SJSA1 (cell line): ENCODE measurements at regions not wholly inside any gene's neighbourhood (a gene's known extent, or its start where the extent isn't known, plus 50 kb on each side); places are given as distances from the start of the nearest gene placed in this dataset.

Experiments
- DNase-seq, 2 experiments: peaks; one replicate each; pipeline ENCODE4 v3.0.0-alpha.2; 2015 to 2020; ENCODE audit warnings: low spot score in 2 of 2, low read depth in 1 of 2
- H3K27ac ChIP-seq: fragments of 250-450 bp; sonication (Bioruptor Pico); 2 replicates; pipeline ENCODE4 v1.5.1; 2020; ENCODE audit warnings: mild to moderate bottlenecking, moderate library complexity
- H3K27me3 ChIP-seq: fragments of 250-450 bp; sonication (Bioruptor Pico); replicated peaks from 2 replicates; pipeline ENCODE4 v1.5.1; 2020; ENCODE audit warnings: mild to moderate bottlenecking, moderate library complexity
- H3K36me3 ChIP-seq: fragments of 250-450 bp; sonication (Bioruptor Pico); 2 replicates; pipeline ENCODE4 v1.5.1; 2020; ENCODE audit warnings: mild to moderate bottlenecking
- H3K4me1 ChIP-seq: fragments of 250-450 bp; sonication (Bioruptor Pico); replicated peaks from 2 replicates; pipeline ENCODE4 v1.6.1; 2021; ENCODE audit warnings: mild to moderate bottlenecking
- H3K4me3 ChIP-seq: fragments of 250-450 bp; sonication (Bioruptor Pico); 2 replicates; pipeline ENCODE4 v1.5.1; 2020; ENCODE audit warnings: mild to moderate bottlenecking
- H3K9me3 ChIP-seq: fragments of 250-450 bp; sonication (Bioruptor Pico); replicated peaks from 2 replicates; pipeline ENCODE4 v1.5.1; 2020; ENCODE audit warnings: mild to moderate bottlenecking

DNA sequence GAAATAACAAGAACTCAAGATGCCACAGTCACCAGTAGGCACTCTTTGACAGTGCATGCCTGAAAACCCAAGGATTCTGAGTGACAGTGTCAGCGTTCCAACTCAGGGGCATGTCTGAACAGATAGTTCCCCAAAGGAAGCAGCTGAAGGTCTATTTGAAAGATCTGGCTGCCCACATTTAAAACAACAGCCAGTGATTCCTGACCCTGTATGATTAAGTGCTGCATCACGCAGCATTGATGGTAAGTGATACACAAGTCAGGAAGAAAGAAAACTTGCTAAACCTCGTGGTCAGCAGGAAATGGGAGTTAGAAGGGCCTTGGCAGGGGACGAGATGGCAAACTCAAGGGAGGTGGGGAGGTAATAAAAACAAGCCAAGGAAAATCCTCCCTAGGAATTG lies 1013.1 kb downstream of the TYW1 start:
- Histone ChIP-seq H3K9me3 (no peaks in the 10 kb centered on the region; the same call in 1 of the 2 replicates), H3K4me3 (no peak overlapping the region), H3K36me3 (no peaks in the 10 kb centered on the region), H3K27ac (no peak overlapping the region), H3K27me3 (no peaks in the 10 kb centered on the region), H3K4me1 (no peaks in the 10 kb centered on the region)
- no peak for DNase-seq

GRCh38 chr7:68014031-68014736 lies 1017.6 kb downstream of the TYW1 start:
- no peaks in the 10 kb centered on the region for H3K9me3 ChIP-seq
- H3K36me3 ChIP-seq, result no peaks in the 10 kb centered on the region
- no peak overlapping the region for H3K4me3 ChIP-seq
- no peaks in the 10 kb centered on the region for H3K4me1 ChIP-seq
- DNase-seq, result no peak
- H3K27ac ChIP-seq, result no peak overlapping the region
- no peaks in the 10 kb centered on the region for H3K27me3 ChIP-seq

- H3K36me3 ChIP-seq, result no peaks in the 10 kb centered on the region
- no peak for DNase-seq
- no peaks in the 10 kb centered on the region for H3K27me3 ChIP-seq
- no peak overlapping the region for H3K4me3 ChIP-seq
- no peak overlapping the region for H3K27ac ChIP-seq
- no peaks in the 10 kb centered on the region for H3K9me3 ChIP-seq
- no peaks in the 10 kb centered on the region for H3K4me1 ChIP-seq
Observed at GRCh38 chr7:68015122-68015977, 1018.7 kb downstream of the TYW1 start.

DNA sequence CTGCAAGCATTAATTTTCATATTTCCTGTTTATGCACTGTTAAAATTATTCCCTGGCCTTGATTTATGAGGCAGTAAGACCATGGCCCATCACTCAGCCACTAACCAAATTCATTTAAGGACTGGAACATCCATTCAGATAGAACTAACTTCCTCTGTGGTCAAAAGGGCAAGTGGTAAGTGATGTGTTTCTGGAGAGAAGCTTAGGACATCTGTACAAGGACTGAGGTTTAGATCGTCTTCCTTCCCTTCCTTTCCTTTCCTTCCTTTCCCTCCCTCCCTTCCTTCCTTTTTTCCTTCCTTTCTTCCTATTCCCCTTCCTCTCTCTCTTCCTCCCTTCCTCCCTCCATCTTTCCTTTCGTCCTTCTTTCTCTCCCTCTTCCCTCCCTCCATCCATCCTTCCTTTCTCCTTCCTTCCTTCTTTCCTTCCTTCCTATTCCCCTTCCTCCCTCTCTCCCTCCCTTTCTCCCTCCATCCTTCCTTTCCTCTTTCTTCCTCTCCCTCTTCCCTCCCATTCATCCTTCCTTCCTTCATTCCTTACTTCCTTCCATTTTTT lies 1019.4 kb downstream of the TYW1 start:
- no peaks in the 10 kb centered on the region for H3K4me1 ChIP-seq
- no peaks in the 10 kb centered on the region for H3K36me3 ChIP-seq
- no peak overlapping the region for H3K4me3 ChIP-seq
- no peaks in the 10 kb centered on the region for H3K27me3 ChIP-seq
- DNase-seq, result no peak
- H3K9me3 ChIP-seq, result no peaks in the 10 kb centered on the region
- H3K27ac ChIP-seq, result no peak overlapping the region

DNA sequence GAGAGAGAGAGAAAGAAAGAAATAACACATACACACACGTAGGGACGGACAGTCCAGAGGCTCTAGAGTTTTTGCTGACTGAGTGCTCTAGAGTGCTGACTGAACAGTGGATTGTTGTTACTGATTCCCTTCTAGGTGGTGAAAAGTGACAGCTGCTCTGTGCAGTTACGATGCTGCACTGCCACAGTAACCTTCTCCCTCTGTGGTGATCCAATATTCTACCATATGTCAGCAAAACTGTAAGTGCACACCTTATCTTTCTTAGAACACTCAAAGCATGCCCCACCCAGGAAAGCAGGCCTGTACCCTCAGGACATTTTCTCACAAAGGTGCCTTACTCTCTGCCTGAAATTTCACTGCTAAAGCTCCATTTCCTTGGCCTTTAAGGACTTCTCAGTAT lies 1023.5 kb downstream of the TYW1 start:
- DNase-seq, result no peak
- Histone ChIP-seq H3K4me1 (no peaks in the 10 kb centered on the region), H3K4me3 (no peak overlapping the region), H3K9me3 (no peaks in the 10 kb centered on the region), H3K27ac (no peak overlapping the region), H3K36me3 (no peaks in the 10 kb centered on the region), H3K27me3 (no peaks in the 10 kb centered on the region)

DNA sequence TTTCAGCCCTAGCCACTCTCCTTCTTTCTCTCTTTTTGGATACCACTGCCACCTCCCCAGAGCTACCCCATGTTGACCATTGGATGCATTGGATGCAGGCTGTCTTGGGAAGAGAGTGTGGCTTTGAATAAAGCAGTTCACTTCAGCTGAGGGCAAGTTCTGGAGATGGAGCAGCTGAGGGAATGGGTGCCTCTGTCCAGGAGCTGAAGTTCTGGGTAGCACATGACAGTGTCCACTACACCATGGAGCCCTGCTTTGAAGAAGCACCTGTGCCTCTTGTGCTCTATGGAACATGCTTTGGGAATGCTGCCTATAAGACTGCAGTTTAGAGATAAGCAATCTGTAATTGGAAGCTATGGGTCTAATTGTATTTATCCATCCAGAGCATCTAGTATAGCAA lies 1028.7 kb downstream of the TYW1 start:
- H3K4me3 ChIP-seq, result no peak overlapping the region
- H3K27ac ChIP-seq, result no peak overlapping the region
- peaks cover 3% of the 10 kb centered on the region; the same call in 1 of the 2 replicates for H3K9me3 ChIP-seq
- no peaks in the 10 kb centered on the region for H3K27me3 ChIP-seq
- H3K4me1 ChIP-seq, result no peaks in the 10 kb centered on the region
- no peaks in the 10 kb centered on the region for H3K36me3 ChIP-seq
- DNase-seq, result no peak

DNA sequence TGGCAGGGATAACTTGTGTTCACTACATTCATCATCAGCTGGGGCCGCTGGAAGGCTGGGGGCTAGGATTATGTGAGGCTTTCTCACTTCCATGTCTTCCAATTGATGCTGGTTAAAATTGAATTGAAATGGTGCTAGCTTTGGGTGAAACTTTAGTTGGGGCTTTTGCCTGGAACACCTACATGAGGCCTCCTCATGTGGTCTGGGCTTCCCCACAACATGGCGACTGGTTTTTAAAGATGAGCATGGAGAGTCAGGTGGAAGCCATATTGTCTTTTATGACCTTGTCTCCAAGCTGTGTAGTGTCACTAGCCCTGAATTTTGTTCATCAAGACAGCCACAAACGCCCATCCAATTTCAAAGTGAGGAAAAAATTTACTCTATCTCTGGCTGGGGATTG lies 1033.9 kb downstream of the TYW1 start:
- H3K36me3 ChIP-seq, result no peaks in the 10 kb centered on the region
- no peak overlapping the region for H3K27ac ChIP-seq
- no peaks in the 10 kb centered on the region for H3K27me3 ChIP-seq
- no peaks in the 10 kb centered on the region for H3K4me1 ChIP-seq
- no peak overlapping the region for H3K4me3 ChIP-seq
- H3K9me3 ChIP-seq, result peaks cover 6% of the 10 kb centered on the region; the same call in 1 of the 2 replicates
- DNase-seq, result no peak

- DNase-seq, result no peak
- H3K36me3 ChIP-seq, result no peaks in the 10 kb centered on the region
- no peak overlapping the region for H3K4me3 ChIP-seq
- H3K27ac ChIP-seq, result no peak overlapping the region
- H3K27me3 ChIP-seq, result no peaks in the 10 kb centered on the region
- H3K4me1 ChIP-seq, result no peaks in the 10 kb centered on the region
- peaks cover 6% of the 10 kb centered on the region; the same call in 1 of the 2 replicates for H3K9me3 ChIP-seq
Observed at GRCh38 chr7:68031180-68031943, 1034.7 kb downstream of the TYW1 start.

DNA sequence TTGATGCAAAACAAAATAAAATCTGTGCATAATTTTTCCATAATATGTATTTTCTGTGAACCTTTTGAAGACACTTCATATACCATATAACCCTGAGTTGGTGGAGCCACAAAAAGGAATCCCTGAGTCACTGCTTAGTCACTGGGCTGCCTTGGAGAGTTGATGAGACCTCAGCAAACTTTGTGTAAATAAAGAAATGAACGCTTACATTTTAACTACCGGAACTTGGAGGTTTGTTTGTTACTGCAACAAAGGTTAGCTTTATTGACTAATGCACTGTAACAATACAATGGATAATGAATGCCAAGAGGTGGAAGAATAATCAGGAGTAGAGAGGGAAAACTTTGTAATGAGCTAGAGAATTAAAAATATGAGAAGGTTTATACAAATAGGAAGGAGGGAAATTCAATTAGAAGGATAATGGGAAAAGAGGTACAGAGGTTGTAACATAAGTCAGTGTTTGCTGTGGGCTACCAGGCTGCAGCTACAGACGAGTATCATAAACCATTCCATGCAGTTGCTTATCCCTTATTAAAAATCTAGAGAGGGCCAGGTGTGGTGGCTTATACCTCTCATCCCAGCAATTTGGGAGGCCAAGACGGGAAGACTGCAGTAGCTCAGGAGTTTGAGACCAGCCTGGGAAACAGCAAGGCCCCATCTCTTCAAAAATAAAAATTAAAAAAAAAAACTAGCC lies 1042.1 kb downstream of the TYW1 start:
- DNase-seq, result no peak
- no peaks in the 10 kb centered on the region for H3K4me1 ChIP-seq
- no peak overlapping the region for H3K27ac ChIP-seq
- H3K36me3 ChIP-seq, result no peaks in the 10 kb centered on the region
- H3K27me3 ChIP-seq, result no peaks in the 10 kb centered on the region
- H3K9me3 ChIP-seq, result peaks cover 4% of the 10 kb centered on the region
- no peak overlapping the region for H3K4me3 ChIP-seq

DNA sequence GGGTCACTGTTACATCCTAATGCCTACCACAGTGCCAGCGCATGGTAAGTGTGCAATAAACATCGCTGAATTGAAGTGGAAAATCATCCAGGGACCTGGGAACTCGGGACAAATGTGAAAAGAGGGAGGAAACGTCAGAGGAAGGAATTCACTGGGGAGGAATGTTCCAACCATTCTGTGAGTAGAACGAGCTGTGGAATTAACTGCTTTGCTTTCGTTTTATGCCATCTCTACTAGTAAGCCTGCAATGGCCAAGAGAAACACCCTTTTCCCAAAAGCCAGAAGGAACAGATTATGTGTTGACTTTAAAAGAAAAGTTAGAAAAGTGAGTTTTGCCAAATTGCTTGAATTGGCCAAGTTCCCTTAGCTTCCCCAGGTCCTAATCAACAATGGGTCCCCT lies 1044.9 kb downstream of the TYW1 start:
- H3K36me3 ChIP-seq, result no peaks in the 10 kb centered on the region
- no peaks in the 10 kb centered on the region for H3K27me3 ChIP-seq
- no peak overlapping the region for H3K4me3 ChIP-seq
- no peak for DNase-seq
- H3K9me3 ChIP-seq, result peaks cover 6% of the 10 kb centered on the region
- H3K4me1 ChIP-seq, result no peaks in the 10 kb centered on the region
- no peak overlapping the region for H3K27ac ChIP-seq

GRCh38 chr7:68043546-68043945 lies 1046.9 kb downstream of the TYW1 start:
- Histone ChIP-seq H3K36me3 (no peaks in the 10 kb centered on the region), H3K4me3 (no peak overlapping the region), H3K9me3 (peaks cover 6% of the 10 kb centered on the region), H3K27me3 (no peaks in the 10 kb centered on the region), H3K27ac (no peak overlapping the region), H3K4me1 (no peaks in the 10 kb centered on the region)
- no peak for DNase-seq

DNA sequence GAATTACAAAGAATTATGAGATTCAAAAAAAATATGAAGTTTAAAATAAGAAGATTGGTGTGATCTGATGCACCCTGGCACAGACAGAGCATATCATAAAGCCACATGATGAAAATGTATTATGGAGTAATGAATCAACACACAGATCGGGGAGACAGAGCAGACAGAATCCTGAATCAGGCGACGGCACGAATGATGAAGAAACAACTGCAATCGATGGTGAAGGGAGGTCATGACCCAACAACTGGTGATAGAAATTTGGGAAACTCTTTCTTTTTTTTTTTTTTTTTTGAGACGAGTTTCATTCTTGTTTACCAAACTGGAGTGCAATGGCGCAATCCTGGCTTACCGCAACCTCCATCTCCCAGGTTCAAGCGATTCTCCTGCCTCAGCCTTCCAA lies 1054.0 kb downstream of the TYW1 start:
- Histone ChIP-seq H3K4me1 (no peaks in the 10 kb centered on the region), H3K36me3 (no peaks in the 10 kb centered on the region), H3K9me3 (no peaks in the 10 kb centered on the region), H3K27ac (no peak overlapping the region), H3K27me3 (no peaks in the 10 kb centered on the region), H3K4me3 (no peak overlapping the region)
- DNase-seq, result no peak

- no peak for DNase-seq
- no peak overlapping the region for H3K4me3 ChIP-seq
- H3K4me1 ChIP-seq, result no peaks in the 10 kb centered on the region
- H3K9me3 ChIP-seq, result no peaks in the 10 kb centered on the region
- H3K36me3 ChIP-seq, result no peaks in the 10 kb centered on the region
- no peak overlapping the region for H3K27ac ChIP-seq
- no peaks in the 10 kb centered on the region for H3K27me3 ChIP-seq
Observed at GRCh38 chr7:68058014-68058413, 1061.4 kb downstream of the TYW1 start.
